ENCODE measurements at regions not wholly inside any gene's neighbourhood (a gene's known extent, or its start where the extent isn't known, plus 50 kb on each side); places are given as distances from the start of the nearest gene placed in this dataset.

GRCh38 chr12:25051171-25051570, 102.3 kb upstream of the BCAT1 start:
- no peak overlapping the region for H2BK12ac ChIP-seq (ENCODE audit: low read depth, low read length)
- no peak for FAIRE-seq
- no peak overlapping the region for H2BK120ac ChIP-seq (replicated peaks; ENCODE audit: low read depth, low read length)
- H3K14ac ChIP-seq (ENCODE audit: insufficient read length): no peak overlapping the region
- no peak overlapping the region for H4K5ac ChIP-seq (ENCODE audit: insufficient read length, low read depth, low read length)
- 88% methylated on average over 6 of the region's 6 CpGs; no CpG with 5 or more reads in 1 of the 2 experiments for WGBS, 2 experiments (ENCODE audit: extremely low coverage in 1 of 2, insufficient coverage in 1 of 2, insufficient read length in 1 of 2, insufficient replicate concordance in 2 of 2, low coverage in 1 of 2, low lambda C conversion rate in 2 of 2, missing lambda C conversion rate in 1 of 2)
- no peak overlapping the region for H3K18ac ChIP-seq (ENCODE audit: extremely low read depth, low read length)
- no peak overlapping the region for H3K56ac ChIP-seq (replicated peaks; ENCODE audit: insufficient read length, low read depth, low read length)
- H2BK20ac ChIP-seq (ENCODE audit: low read length): no peak overlapping the region
- H4K20me1 ChIP-seq (replicated peaks in 1 of 2; ENCODE audit: control insufficient read depth in 1 of 2, insufficient read depth in 2 of 2, low read length in 2 of 2): no peaks in the 10 kb centered on the region
- no peaks in the 10 kb centered on the region for H3K27me3 ChIP-seq (replicated peaks in 1 of 4; ENCODE audit: control insufficient read depth in 3 of 4, extremely low read depth in 1 of 4, insufficient read depth in 3 of 4, low read length in 3 of 4)
- no peak overlapping the region for H2BK5ac ChIP-seq (ENCODE audit: low read depth, low read length)
- H3K4me1 ChIP-seq (replicated peaks in 1 of 4; ENCODE audit: control insufficient read depth in 3 of 4, insufficient read depth in 4 of 4, low read length in 3 of 4): peaks cover 0 to 3% (median 0%) of the 10 kb centered on the region in 4 experiments; a peak in 1 of 7 replicates
- H3K23ac ChIP-seq (ENCODE audit: insufficient read length): no peak overlapping the region
- no peak overlapping the region for H4K8ac ChIP-seq (ENCODE audit: extremely low read depth, insufficient read depth, low read length)
- no peak overlapping the region for H3K4me2 ChIP-seq (ENCODE audit: insufficient read depth in 1 of 2, low read depth in 2 of 2, low read length in 2 of 2)
- H3K4ac ChIP-seq (replicated peaks; ENCODE audit: insufficient read length, low read depth, low read length): no peak overlapping the region
- DNase-seq (ENCODE audit: low read depth in 1 of 2, low spot score in 2 of 2): no peak
- no peak overlapping the region for H3K9ac ChIP-seq (replicated peaks in 1 of 4; ENCODE audit: extremely low read depth in 1 of 4, low read depth in 3 of 4, low read length in 3 of 4)
- no peak for TF ChIP-seq POLR2A (IDR thresholded peaks at IDR 0.05; ENCODE audit: control extremely low read depth in 1 of 2, low read depth in 2 of 2, low read length in 2 of 2)
- TF ChIP-seq NRF1 (IDR thresholded peaks at IDR 0.05; ENCODE audit: low read depth, low read length): no peak
- TF ChIP-seq EZH2 (IDR thresholded peaks at IDR 0.05; ENCODE audit: low read depth, low read length, severe bottlenecking): no peak
- no peak for TF ChIP-seq CTBP2 (IDR thresholded peaks at IDR 0.05; ENCODE audit: borderline replicate concordance, insufficient read depth, insufficient read length, low read length)
- TF ChIP-seq E2F6 (IDR thresholded peaks at IDR 0.05): no peak
- TF ChIP-seq KDM1A (IDR thresholded peaks at IDR 0.05; ENCODE audit: borderline replicate concordance, low read length): no peak
- TF ChIP-seq BACH1 (IDR thresholded peaks at IDR 0.05; ENCODE audit: low read length): no peak
- TF ChIP-seq POU5F1 (IDR thresholded peaks at IDR 0.05; ENCODE audit: low read depth, low read length): no peak
- no peaks in the 10 kb centered on the region for H3K9me3 ChIP-seq (ENCODE audit: insufficient read depth in 2 of 2, low read depth in 1 of 2, low read length in 1 of 2)
- H2BK15ac ChIP-seq (ENCODE audit: low read length): no peak overlapping the region
- H3K27ac ChIP-seq (ENCODE audit: low read depth, low read length): no peak overlapping the region
- no peak overlapping the region for H2AK5ac ChIP-seq (ENCODE audit: low read depth, low read length)
- H2AFZ ChIP-seq (ENCODE audit: low read length): 0 out of 2 replicates have a peak overlapping the region, but pooled peaks have one; percentile 87
- ChIA-PET POLR2A (ENCODE audit: partially characterized antibody) (interaction anchor here (0.6 to 1.3 kb wide), 2 partner anchors 10 to 74 kb away, joined by 3 read pairs; no protein-coding TSS in a partner anchor), CTCF (ENCODE audit: partially characterized antibody) (no interaction called here)
- H4K91ac ChIP-seq (replicated peaks; ENCODE audit: insufficient read length, low read length): no peak overlapping the region
- H3K79me1 ChIP-seq (ENCODE audit: low read depth, low read length): no peaks in the 10 kb centered on the region
- H3K4me3 ChIP-seq (ENCODE audit: extremely low read depth in 1 of 4, insufficient read depth in 2 of 4, low read depth in 3 of 4, low read length in 4 of 4): no peak overlapping the region
- H3K79me2 ChIP-seq (ENCODE audit: control insufficient read depth in 1 of 2, insufficient read depth in 2 of 2, low read length in 2 of 2): no peaks in the 10 kb centered on the region
- H3K36me3 ChIP-seq (ENCODE audit: control insufficient read depth in 2 of 4, insufficient read depth in 4 of 4, low read length in 3 of 4): no peaks in the 10 kb centered on the region
- no peaks in the 10 kb centered on the region for H3K23me2 ChIP-seq (ENCODE audit: low read depth, low read length)
